AG04450 (cell line): ENCODE measurements at regions not wholly inside any gene's neighbourhood (a gene's known extent, or its start where the extent isn't known, plus 50 kb on each side); places are given as distances from the start of the nearest gene placed in this dataset.

ENCODE experiments used
- CTCF ChIA-PET: fragments of 300-600, 350-600 bp; formaldehyde crosslinking; extraction: SDS; loops from one replicate; lab custom pipeline; 2022; ENCODE audit warnings: antibody characterized with exemption, inconsistent platforms; lab: Charles Lee
- POLR2A ChIA-PET: fragments of 350-600 bp; formaldehyde crosslinking; extraction: SDS; loops from one replicate; lab custom pipeline; 2021; ENCODE audit warnings: antibody characterized with exemption, inconsistent platforms; lab: Yijun Ruan, JAX
- DNase-seq: peaks from one replicate; pipeline ENCODE4 v3.0.0-alpha.2; 2011; ENCODE audit warnings: low read depth, low spot score
- H3K27ac ChIP-seq: one replicate; pipeline ENCODE4 v1.5.1; 2012; ENCODE audit warnings: low read depth, low read length, control low read depth
- H3K27me3 ChIP-seq: one replicate; pipeline ENCODE4 v1.6.0; 2012; ENCODE audit warnings: low read length; ENCODE audit not compliant: control insufficient read depth, insufficient read depth
- H3K4me3 ChIP-seq: 2 replicates; pipeline ENCODE4 v1.5.1; 2011; ENCODE audit warnings: mild to moderate bottlenecking, low read depth, low read length, control low read depth
- H3K9me3 ChIP-seq: 2 replicates; pipeline ENCODE4 v1.5.1; 2012; ENCODE audit warnings: low read length; ENCODE audit not compliant: control insufficient read depth, insufficient read depth
- TF ChIP-seq, protein P1 (sequence below): IDR thresholded peaks from 2 replicates; pipeline ENCODE4 v1.5.1; 2011; ENCODE audit warnings: low read depth, low read length, control low read depth, inconsistent platforms

- Histone ChIP-seq H3K27ac (no peak overlapping the region), H3K9me3 (peaks cover 99% of the 10 kb centered on the region), H3K4me3 (no peak overlapping the region), H3K27me3 (no peaks in the 10 kb centered on the region)
- TF ChIP-seq, protein P1, sequence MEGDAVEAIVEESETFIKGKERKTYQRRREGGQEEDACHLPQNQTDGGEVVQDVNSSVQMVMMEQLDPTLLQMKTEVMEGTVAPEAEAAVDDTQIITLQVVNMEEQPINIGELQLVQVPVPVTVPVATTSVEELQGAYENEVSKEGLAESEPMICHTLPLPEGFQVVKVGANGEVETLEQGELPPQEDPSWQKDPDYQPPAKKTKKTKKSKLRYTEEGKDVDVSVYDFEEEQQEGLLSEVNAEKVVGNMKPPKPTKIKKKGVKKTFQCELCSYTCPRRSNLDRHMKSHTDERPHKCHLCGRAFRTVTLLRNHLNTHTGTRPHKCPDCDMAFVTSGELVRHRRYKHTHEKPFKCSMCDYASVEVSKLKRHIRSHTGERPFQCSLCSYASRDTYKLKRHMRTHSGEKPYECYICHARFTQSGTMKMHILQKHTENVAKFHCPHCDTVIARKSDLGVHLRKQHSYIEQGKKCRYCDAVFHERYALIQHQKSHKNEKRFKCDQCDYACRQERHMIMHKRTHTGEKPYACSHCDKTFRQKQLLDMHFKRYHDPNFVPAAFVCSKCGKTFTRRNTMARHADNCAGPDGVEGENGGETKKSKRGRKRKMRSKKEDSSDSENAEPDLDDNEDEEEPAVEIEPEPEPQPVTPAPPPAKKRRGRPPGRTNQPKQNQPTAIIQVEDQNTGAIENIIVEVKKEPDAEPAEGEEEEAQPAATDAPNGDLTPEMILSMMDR: no peak
- ChIA-PET CTCF (no interaction called here), POLR2A (no interaction called here)
- DNase-seq: no peak
Measured at GRCh38 chr22:48612077-48612995, 1215.3 kb downstream of the BRD1 start.

DNA sequence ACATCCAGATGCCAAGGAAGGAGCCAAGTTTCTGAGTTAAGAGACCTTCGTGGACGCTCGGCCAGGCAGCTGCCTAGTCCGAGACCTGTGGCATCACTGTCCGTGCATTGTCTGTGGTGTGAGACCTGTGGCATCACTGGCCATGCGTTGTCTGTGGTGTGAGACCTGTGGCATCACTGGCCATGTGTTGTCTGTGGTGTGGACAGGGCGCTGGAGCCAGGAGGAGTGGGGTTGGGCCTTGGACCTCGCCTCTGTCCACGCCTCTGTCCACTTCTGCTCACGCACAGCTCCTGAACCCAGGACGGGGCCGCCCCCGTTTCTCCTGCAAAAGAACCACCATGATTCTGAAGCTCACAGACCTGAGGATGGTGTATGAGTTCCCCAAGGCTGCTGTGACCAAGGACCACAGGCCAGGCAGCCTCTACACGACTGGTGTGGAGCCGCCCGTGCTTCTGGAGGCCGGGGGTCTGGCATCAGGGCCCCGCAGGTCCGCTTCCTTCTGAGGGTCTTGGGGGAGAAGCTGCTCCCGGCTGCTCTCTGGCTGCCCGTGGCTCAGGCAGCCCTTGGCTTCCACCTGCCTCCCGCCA, 1218.3 kb downstream of the BRD1 start:
- POLR2A ChIA-PET: no interaction called here

DNA sequence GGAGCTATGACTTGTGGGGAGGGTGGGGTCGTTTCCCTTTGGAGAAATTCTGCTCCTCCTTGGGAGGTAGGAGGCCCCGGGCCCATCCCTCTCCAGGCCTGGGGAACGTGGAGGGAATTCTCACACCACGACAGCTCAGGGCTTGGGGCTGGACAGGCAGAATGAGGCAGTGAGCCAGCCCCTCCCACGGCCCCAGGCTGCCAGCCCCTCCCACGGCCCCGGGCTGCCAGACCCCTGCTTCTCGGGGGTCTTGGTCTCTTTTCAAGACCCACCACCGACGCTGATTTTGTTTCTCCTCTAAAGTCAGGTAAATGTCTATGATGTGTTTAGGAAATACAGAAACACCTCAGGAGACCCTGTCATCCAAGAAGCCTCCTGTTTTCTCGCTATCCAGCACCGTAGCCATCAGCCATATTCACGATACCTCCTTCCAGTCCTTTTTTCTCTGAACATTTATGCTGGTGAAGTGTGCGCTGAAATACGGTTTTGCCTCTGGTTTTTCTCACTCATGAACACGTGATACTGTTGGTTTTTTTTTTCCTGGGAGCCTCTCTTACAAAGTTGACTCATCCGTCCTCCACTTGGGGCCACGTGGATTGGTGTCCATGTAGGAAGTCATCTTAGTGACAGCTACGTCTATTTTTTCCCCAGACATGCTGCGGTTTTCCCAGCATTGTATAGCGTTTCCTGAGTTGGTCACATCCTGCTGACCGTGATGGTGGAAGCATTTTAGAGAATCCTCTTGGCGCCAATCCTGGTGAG, 1219.6 kb downstream of the BRD1 start:
- no peak for DNase-seq
- Histone ChIP-seq H3K27me3 (no peaks in the 10 kb centered on the region), H3K27ac (no peak overlapping the region), H3K9me3 (peaks cover 90% of the 10 kb centered on the region), H3K4me3 (no peak overlapping the region)
- TF ChIP-seq, protein P1: no peak
- ChIA-PET CTCF (no interaction called here), POLR2A (interaction anchor here (0.5 kb wide), 1 partner anchor 1377 kb away, joined by 8 read pairs; no protein-coding TSS in a partner anchor)

More for the DNA sequence above, 1218.3 kb downstream of the BRD1 start:
- Histone ChIP-seq H3K4me3 (no peak overlapping the region), H3K27me3 (no peaks in the 10 kb centered on the region), H3K9me3 (peaks cover 90% of the 10 kb centered on the region), H3K27ac (no peak overlapping the region)
- no peak for DNase-seq
- TF ChIP-seq, protein P1: no peak
- CTCF ChIA-PET: no interaction called here

GRCh38 chr22:48606684-48607307, 1220.9 kb downstream of the BRD1 start:
- TF ChIP-seq, protein P1: no peak
- POLR2A ChIA-PET: no interaction called here
- CTCF ChIA-PET: no interaction called here
- H3K27me3 ChIP-seq: no peaks in the 10 kb centered on the region
- no peak overlapping the region for H3K27ac ChIP-seq
- H3K4me3 ChIP-seq: no peak overlapping the region
- DNase-seq: no peak
- peaks cover 90% of the 10 kb centered on the region for H3K9me3 ChIP-seq
